HepG2 (cell line): ENCODE measurements at regions not wholly inside any gene's neighbourhood (a gene's known extent, or its start where the extent isn't known, plus 50 kb on each side); places are given as distances from the start of the nearest gene placed in this dataset.

Experiments used
- ARNT ChIP-seq: fragments of 450-650 bp; IDR thresholded peaks from 2 replicates; pipeline ENCODE4 v1.6.1; 2017
- CTCF ChIP-seq: sonication (generic); formaldehyde crosslinking; IDR thresholded peaks from 2 replicates; pipeline ENCODE4 v1.5.0; 2020; ENCODE audit warnings: mild to moderate bottlenecking, missing genetic modification reagents, moderate library complexity
- EP300 ChIP-seq, 3 experiments: sonication (generic) in 1 of 3; formaldehyde crosslinking in 1 of 3; IDR thresholded peaks; 2 replicates each; pipeline versions ENCODE4 v1.5.1 to v1.6.1; 2011 to 2020; ENCODE audit warnings: low read depth in 2 of 3, low read length in 2 of 3, borderline replicate concordance in 1 of 3, improper control_type of control experiment in 1 of 3, mild to moderate bottlenecking in 1 of 3, missing genetic modification reagents in 1 of 3, moderate library complexity in 1 of 3
- HIVEP1 ChIP-seq: sonication (generic); formaldehyde crosslinking; IDR thresholded peaks from 2 replicates; pipeline ENCODE4 v1.4.0; 2020; ENCODE audit warnings: mild to moderate bottlenecking, missing genetic modification reagents
- IRF9 ChIP-seq: sonication (generic); formaldehyde crosslinking; IDR thresholded peaks from 2 replicates; pipeline ENCODE4 v1.8.0; 2022; ENCODE audit warnings: missing genetic modification reagents, mild to moderate bottlenecking, borderline replicate concordance
- MEIS2 ChIP-seq: sonication (generic); formaldehyde crosslinking; IDR thresholded peaks from 2 replicates; pipeline ENCODE4 v1.9.0; 2021; ENCODE audit warnings: mild to moderate bottlenecking, missing genetic modification reagents
- RAD21 ChIP-seq: fragments of 450-650 bp; formaldehyde crosslinking; IDR thresholded peaks from 2 replicates; pipeline ENCODE4 v1.5.0; 2020; ENCODE audit warnings: mild to moderate bottlenecking
- REST ChIP-seq, 2 experiments: IDR thresholded peaks; 2 replicates each; pipeline ENCODE4 v1.6.1; 2011 to 2012; ENCODE audit warnings: low read length in 2 of 2, borderline replicate concordance in 1 of 2, low read depth in 1 of 2, mild to moderate bottlenecking in 1 of 2, moderate library complexity in 1 of 2
- SMARCC2 ChIP-seq: fragments of 450-650 bp; IDR thresholded peaks from 2 replicates; pipeline ENCODE4 v1.6.1; 2017; ENCODE audit warnings: antibody characterized with exemption, mild to moderate bottlenecking
- TOE1 ChIP-seq: sonication (generic); formaldehyde crosslinking; IDR thresholded peaks from 2 replicates; pipeline ENCODE4 v1.4.0; 2020; ENCODE audit warnings: mild to moderate bottlenecking, missing genetic modification reagents
- ZNF530 ChIP-seq: sonication (generic); formaldehyde crosslinking; IDR thresholded peaks from 2 replicates; pipeline ENCODE4 v1.5.0; 2020; ENCODE audit warnings: low read depth, mild to moderate bottlenecking, missing genetic modification reagents
- ZNF704 ChIP-seq: sonication (generic); formaldehyde crosslinking; IDR thresholded peaks from 2 replicates; pipeline ENCODE4 v1.8.1; 2023; ENCODE audit warnings: mild to moderate bottlenecking, inconsistent platforms, moderate library complexity, missing genetic modification reagents, borderline replicate concordance
- TF ChIP-seq, protein P1 (sequence below): IDR thresholded peaks from 2 replicates; pipeline ENCODE4 v1.6.1; 2012; ENCODE audit warnings: inconsistent platforms

GRCh38 chr14:79961197-79961596 is 250.1 kb downstream of the DIO2 start:
- TF ChIP-seq RAD21 (CRISPR knock-in tag): no peak
- TF ChIP-seq MEIS2 (CRISPR knock-in tag): no peak
- no peak for TF ChIP-seq CTCF (CRISPR knock-in tag)
- TF ChIP-seq IRF9 (CRISPR knock-in tag): no peak
- no peak for TF ChIP-seq HIVEP1
- TF ChIP-seq, protein P1, sequence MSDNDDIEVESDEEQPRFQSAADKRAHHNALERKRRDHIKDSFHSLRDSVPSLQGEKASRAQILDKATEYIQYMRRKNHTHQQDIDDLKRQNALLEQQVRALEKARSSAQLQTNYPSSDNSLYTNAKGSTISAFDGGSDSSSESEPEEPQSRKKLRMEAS: no peak
- no peak for TF ChIP-seq EP300 (IDR thresholded peaks at IDR 0.05; ENCODE audit: low read depth in 2 of 2, low read length in 2 of 2)
- TF ChIP-seq EP300 (CRISPR knock-in tag; IDR thresholded peaks at IDR 0.05; ENCODE audit: borderline replicate concordance): no peak
- TF ChIP-seq ARNT: no peak
- TF ChIP-seq TOE1 (CRISPR knock-in tag): no peak
- no peak for TF ChIP-seq ZNF704 (CRISPR knock-in tag)
- no peak for TF ChIP-seq REST (IDR thresholded peaks at IDR 0.05; ENCODE audit: borderline replicate concordance in 1 of 2, low read depth in 1 of 2, low read length in 2 of 2)
- no peak for TF ChIP-seq SMARCC2
- TF ChIP-seq ZNF530 (CRISPR knock-in tag): no peak
